Heart left ventricle (tissue), 13 donors: ENCODE measurements at regions not wholly inside any gene's neighbourhood (a gene's known extent, or its start where the extent isn't known, plus 50 kb on each side); places are given as distances from the start of the nearest gene placed in this dataset.

Experiments
- CTCF ChIP-seq, 12 donors: fragments of 200-600 bp; sonication (generic) in 4 of 12; IDR thresholded peaks; one replicate each; pipeline versions ENCODE4 v1.5.0 to v1.8.0; 2018 to 2022; ENCODE audit warnings: antibody characterized with exemption in 12 of 12, mild to moderate bottlenecking in 5 of 12
- POLR2A ChIP-seq, 2 donors: fragments of 450-650 bp; IDR thresholded peaks; one replicate each; pipeline ENCODE4 v1.6.1; 2017; ENCODE audit warnings: antibody characterized with exemption in 2 of 2, mild to moderate bottlenecking in 2 of 2, moderate library complexity in 2 of 2
- donor health status: ischemic (EF 13 %, LVEDD 7.1; RV severe dilation, severe dysfunction).
- donor health status: DM: no; HTN: yes; CAD: no.
- donor health status: DM: no; HTN: no; CAD: no.
- donor health status: ischemic (EF 25% LVEDD 6.9; RV normal size, moderate dysfunction).
- donor health status: ischemic (EF 25% LVEDD 5.7; RV mildly dilated, moderate dysfunction).
- donor health status: ischemic (EF 35%, LVEDD 5.7; RV mildly dilated, moderate dysfunction).
- donor health status: nonischemic (EF 11% LVEDD 7.7; RV severe dilation, severe dysfunction).
- donor health status: DM: yes; HTN: yes; CAD: no.
- donor health status: PGD.
- donor health status: ischemic (EF 29% LVEDD 5.4; RV normal size, mild dysfunction).
- donor health status: nonischemic (EF 23%, LVEDD 6.1; RV moderate dilation, normal function).

GRCh38 chr1:56399795-56400194 is 179.6 kb downstream of the PLPP3 start:
- TF ChIP-seq CTCF (IDR thresholded peaks at IDR 0.05), result no peak
- TF ChIP-seq POLR2A (IDR thresholded peaks at IDR 0.05), result no peak
